H9 (cell line): ENCODE measurements at regions not wholly inside any gene's neighbourhood (a gene's known extent, or its start where the extent isn't known, plus 50 kb on each side); places are given as distances from the start of the nearest gene placed in this dataset.

Source experiments
- DNase-seq: peaks from one replicate; pipeline ENCODE4 v3.0.0-alpha.2; 2017
- H2AFZ ChIP-seq: one replicate; pipeline ENCODE4 v1.6.1; 2013; ENCODE audit warnings: mild to moderate bottlenecking, low read length, control low read depth, moderate library complexity
- H2AK5ac ChIP-seq: 2 replicates; pipeline ENCODE4 v1.6.1; 2013; ENCODE audit warnings: low read length, control low read depth, mixed read lengths; ENCODE audit not compliant: insufficient read length
- H2BK120ac ChIP-seq: one replicate; pipeline ENCODE4 v1.6.1; 2013; ENCODE audit warnings: low read depth, mild to moderate bottlenecking, low read length, control low read depth, inconsistent platforms; ENCODE audit not compliant: poor library complexity, severe bottlenecking
- H2BK12ac ChIP-seq: 2 replicates; pipeline ENCODE4 v1.6.1; 2013; ENCODE audit warnings: low read length, control low read depth, mixed read lengths, low read depth; ENCODE audit not compliant: insufficient read length
- H2BK15ac ChIP-seq: 2 replicates; pipeline ENCODE4 v1.6.1; 2013; ENCODE audit warnings: low read depth, low read length, control low read depth
- H2BK20ac ChIP-seq: one replicate; pipeline ENCODE4 v1.6.1; 2013; ENCODE audit warnings: low read depth, mild to moderate bottlenecking, low read length, control low read depth, inconsistent platforms; ENCODE audit not compliant: poor library complexity, severe bottlenecking
- H2BK5ac ChIP-seq: 2 replicates; pipeline ENCODE4 v1.6.1; 2013; ENCODE audit warnings: low read length, control low read depth, mixed read lengths; ENCODE audit not compliant: insufficient read length
- H3K14ac ChIP-seq: 2 replicates; pipeline ENCODE4 v1.6.1; 2013; ENCODE audit warnings: low read length, control low read depth; ENCODE audit not compliant: insufficient read depth
- H3K18ac ChIP-seq: 2 replicates; pipeline ENCODE4 v1.6.1; 2013; ENCODE audit warnings: low read depth, mild to moderate bottlenecking, mixed read lengths, low read length, control low read depth; ENCODE audit not compliant: insufficient read length
- H3K23ac ChIP-seq: 2 replicates; pipeline ENCODE4 v1.6.1; 2013; ENCODE audit warnings: low read length, control low read depth, mixed read lengths, low read depth; ENCODE audit not compliant: insufficient read length
- H3K23me2 ChIP-seq: 2 replicates; pipeline ENCODE4 v1.6.1; 2013; ENCODE audit warnings: low read depth, mild to moderate bottlenecking, mixed read lengths, low read length, control low read depth; ENCODE audit not compliant: insufficient read length, poor library complexity, severe bottlenecking
- H3K27ac ChIP-seq: 2 replicates; pipeline ENCODE4 v1.5.1; 2013; ENCODE audit warnings: low read length, control low read depth, mixed read lengths, low read depth; ENCODE audit not compliant: insufficient read length
- H3K27me3 ChIP-seq: 2 replicates; pipeline ENCODE4 v1.6.1; 2013; ENCODE audit warnings: low read length, control low read depth, inconsistent platforms; ENCODE audit not compliant: insufficient read depth
- H3K4ac ChIP-seq: 2 replicates; pipeline ENCODE4 v1.6.1; 2013; ENCODE audit warnings: low read depth, mild to moderate bottlenecking, control low read depth, inconsistent platforms, low read length, moderate library complexity
- H3K4me1 ChIP-seq: 2 replicates; pipeline ENCODE4 v1.6.1; 2013; ENCODE audit warnings: low read length, control low read depth, inconsistent platforms; ENCODE audit not compliant: insufficient read depth
- H3K4me2 ChIP-seq: 2 replicates; pipeline ENCODE4 v1.6.1; 2013; ENCODE audit warnings: low read length, control low read depth, mixed read lengths; ENCODE audit not compliant: insufficient read length, insufficient read depth
- H3K56ac ChIP-seq: 2 replicates; pipeline ENCODE4 v1.6.1; 2013; ENCODE audit warnings: low read depth, mild to moderate bottlenecking, mixed read lengths, low read length, control low read depth; ENCODE audit not compliant: insufficient read length
- H3K79me1 ChIP-seq: 2 replicates; pipeline ENCODE4 v1.6.1; 2013; ENCODE audit warnings: low read depth, mild to moderate bottlenecking, moderate library complexity, low read length, control low read depth, inconsistent platforms; ENCODE audit not compliant: insufficient read depth, poor library complexity, severe bottlenecking
- H3K79me2 ChIP-seq: 2 replicates; pipeline ENCODE4 v1.6.1; 2013; ENCODE audit warnings: low read length, control low read depth, inconsistent platforms; ENCODE audit not compliant: insufficient read depth
- H3K9ac ChIP-seq: 2 replicates; pipeline ENCODE4 v1.6.1; 2013; ENCODE audit warnings: low read length, control low read depth, mixed read lengths; ENCODE audit not compliant: insufficient read length; ENCODE audit errors: extremely low read depth
- H3K9me3 ChIP-seq: one replicate; pipeline ENCODE4 v1.6.1; 2013; ENCODE audit warnings: low read depth, low read length, inconsistent platforms; ENCODE audit not compliant: control insufficient read depth
- H3T11ph ChIP-seq: one replicate; pipeline ENCODE4 v1.6.1; 2013; ENCODE audit warnings: mild to moderate bottlenecking, low read length, control low read depth, inconsistent platforms
- H4K20me1 ChIP-seq: one replicate; pipeline ENCODE4 v1.6.1; 2013; ENCODE audit not compliant: control insufficient read depth, insufficient read length, insufficient read depth
- H4K5ac ChIP-seq: 2 replicates; pipeline ENCODE4 v1.6.1; 2013; ENCODE audit warnings: low read depth, mild to moderate bottlenecking, mixed read lengths, low read length, control low read depth; ENCODE audit not compliant: insufficient read length
- H4K8ac ChIP-seq: replicated peaks from 2 replicates; pipeline ENCODE4 v1.6.1; 2013; ENCODE audit warnings: low read length, control low read depth, mixed read lengths, low read depth; ENCODE audit not compliant: insufficient read length
- H4K91ac ChIP-seq: 2 replicates; pipeline ENCODE4 v1.6.1; 2013; ENCODE audit warnings: low read depth, mild to moderate bottlenecking, moderate library complexity, mixed read lengths, low read length, control low read depth; ENCODE audit not compliant: insufficient read length
- H3K27ac Mint-ChIP-seq, 3 experiments: 2 replicates in 2 of 3; 3 replicates in 1 of 3; pipeline ENCODE4 v1.8.0; 2020 to 2021; ENCODE audit warnings: mixed read lengths in 3 of 3, mild to moderate bottlenecking in 1 of 3, moderate library complexity in 1 of 3
- H3K27me3 Mint-ChIP-seq: 2 replicates; pipeline ENCODE4 v1.8.0; 2021; ENCODE audit warnings: low read depth, mild to moderate bottlenecking, moderate library complexity, mixed read lengths
- H3K36me3 Mint-ChIP-seq, 3 experiments: 2 replicates in 2 of 3; 3 replicates in 1 of 3; pipeline ENCODE4 v1.8.0; 2020 to 2021; ENCODE audit warnings: low read depth in 3 of 3, mixed read lengths in 3 of 3; ENCODE audit not compliant: insufficient read depth in 1 of 3
- H3K4me1 Mint-ChIP-seq, 2 experiments: 2 replicates each; pipeline ENCODE4 v1.8.0; 2020; ENCODE audit warnings: mixed read lengths in 2 of 2
- H3K4me3 Mint-ChIP-seq, 2 experiments: 2 replicates in 1 of 2; 3 replicates in 1 of 2; pipeline ENCODE4 v1.8.0; 2020 to 2021; ENCODE audit warnings: mild to moderate bottlenecking in 2 of 2, mixed read lengths in 2 of 2, moderate library complexity in 1 of 2
- H3K9me3 Mint-ChIP-seq, 2 experiments: 2 replicates in 1 of 2; 3 replicates in 1 of 2; pipeline ENCODE4 v1.8.0; 2020; ENCODE audit warnings: mild to moderate bottlenecking in 2 of 2, mixed read lengths in 2 of 2, moderate library complexity in 1 of 2
- WGBS: extraction: QIAGEN DNeasy Blood & Tissue Kit; methylation state at CpG from one replicate; pipeline ENCODE4 v1.1.7; 2013; ENCODE audit warnings: missing lambda C conversion rate, low lambda C conversion rate, mixed read lengths; ENCODE audit not compliant: insufficient read length; ENCODE audit errors: extremely low coverage; 5-methylcytosine and 5-hydroxymethylcytosine counted together
- TF ChIP-seq, protein P1 (sequence below): fragments of 200-600 bp; sonication (generic); conservative IDR thresholded peaks from 3 replicates; pipeline ENCODE4 v1.8.0; 2021; ENCODE audit warnings: antibody characterized with exemption, mild to moderate bottlenecking

DNA sequence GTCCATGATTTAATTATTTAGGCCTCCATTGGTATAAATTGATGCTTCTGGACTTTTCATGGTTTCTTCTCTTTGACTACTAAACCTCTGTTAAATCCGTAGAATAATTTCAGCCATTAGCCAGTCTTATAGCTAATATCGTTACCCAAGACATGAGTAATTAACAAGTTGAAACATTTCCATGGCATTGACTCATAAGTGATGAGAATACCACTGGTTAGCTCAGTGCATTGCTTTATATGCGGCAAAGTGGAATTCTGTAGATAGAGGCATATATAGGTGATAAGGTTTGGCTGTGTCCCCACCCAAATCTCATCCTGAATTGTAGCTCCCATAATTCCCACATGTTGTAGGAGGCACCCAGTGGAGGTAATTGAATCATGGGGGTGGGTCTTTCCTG, 80.6 kb downstream of the VCX2 start:
- no peak overlapping the region for H3K4ac ChIP-seq
- no peak overlapping the region for H2AFZ ChIP-seq
- no peak overlapping the region for H2BK12ac ChIP-seq
- no peak overlapping the region for H3K9ac ChIP-seq
- no peaks in the 10 kb centered on the region for H3K79me1 ChIP-seq
- H4K5ac ChIP-seq, result no peak overlapping the region
- no peak overlapping the region for H3K14ac ChIP-seq
- H3K56ac ChIP-seq, result no peak overlapping the region
- no peak overlapping the region for H4K91ac ChIP-seq
- peaks cover 8% of the 10 kb centered on the region; the same call in 1 of the 2 replicates for H3K4me1 ChIP-seq
- H2BK120ac ChIP-seq, result no peak overlapping the region
- H4K20me1 ChIP-seq, result no peaks in the 10 kb centered on the region
- H3K79me2 ChIP-seq, result no peaks in the 10 kb centered on the region
- no peak overlapping the region for H4K8ac ChIP-seq
- H2BK5ac ChIP-seq, result no peak overlapping the region
- no peaks in the 10 kb centered on the region for H3K9me3 ChIP-seq
- H2BK15ac ChIP-seq, result no peak overlapping the region
- no peaks in the 10 kb centered on the region for H3K23me2 ChIP-seq
- H3K27ac ChIP-seq, result no peak overlapping the region
- Mint-ChIP-seq H3K9me3 (no peaks in the 10 kb centered on the region), H3K36me3 (no peaks in the 10 kb centered on the region), H3K4me1 (peaks cover 16 to 26% of the 10 kb centered on the region in 2 experiments), H3K27ac (no peak overlapping the region), H3K4me3 (no peak overlapping the region), H3K27me3 (no peaks in the 10 kb centered on the region)
- no peaks in the 10 kb centered on the region for H3K27me3 ChIP-seq
- DNase-seq, result no peak
- no peak overlapping the region for H2AK5ac ChIP-seq
- no peak overlapping the region for H3K18ac ChIP-seq
- H2BK20ac ChIP-seq, result no peak overlapping the region
- H3K4me2 ChIP-seq, result no peak overlapping the region
- WGBS, result no CpG with 5 or more reads among the region's 3 CpGs
- no peak overlapping the region for H3K23ac ChIP-seq
- TF ChIP-seq, protein P1, sequence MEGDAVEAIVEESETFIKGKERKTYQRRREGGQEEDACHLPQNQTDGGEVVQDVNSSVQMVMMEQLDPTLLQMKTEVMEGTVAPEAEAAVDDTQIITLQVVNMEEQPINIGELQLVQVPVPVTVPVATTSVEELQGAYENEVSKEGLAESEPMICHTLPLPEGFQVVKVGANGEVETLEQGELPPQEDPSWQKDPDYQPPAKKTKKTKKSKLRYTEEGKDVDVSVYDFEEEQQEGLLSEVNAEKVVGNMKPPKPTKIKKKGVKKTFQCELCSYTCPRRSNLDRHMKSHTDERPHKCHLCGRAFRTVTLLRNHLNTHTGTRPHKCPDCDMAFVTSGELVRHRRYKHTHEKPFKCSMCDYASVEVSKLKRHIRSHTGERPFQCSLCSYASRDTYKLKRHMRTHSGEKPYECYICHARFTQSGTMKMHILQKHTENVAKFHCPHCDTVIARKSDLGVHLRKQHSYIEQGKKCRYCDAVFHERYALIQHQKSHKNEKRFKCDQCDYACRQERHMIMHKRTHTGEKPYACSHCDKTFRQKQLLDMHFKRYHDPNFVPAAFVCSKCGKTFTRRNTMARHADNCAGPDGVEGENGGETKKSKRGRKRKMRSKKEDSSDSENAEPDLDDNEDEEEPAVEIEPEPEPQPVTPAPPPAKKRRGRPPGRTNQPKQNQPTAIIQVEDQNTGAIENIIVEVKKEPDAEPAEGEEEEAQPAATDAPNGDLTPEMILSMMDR, result no peak
- H3T11ph ChIP-seq, result no peak overlapping the region
